ENCODE measurements at regions not wholly inside any gene's neighbourhood (a gene's known extent, or its start where the extent isn't known, plus 50 kb on each side); places are given as distances from the start of the nearest gene placed in this dataset.

DNA sequence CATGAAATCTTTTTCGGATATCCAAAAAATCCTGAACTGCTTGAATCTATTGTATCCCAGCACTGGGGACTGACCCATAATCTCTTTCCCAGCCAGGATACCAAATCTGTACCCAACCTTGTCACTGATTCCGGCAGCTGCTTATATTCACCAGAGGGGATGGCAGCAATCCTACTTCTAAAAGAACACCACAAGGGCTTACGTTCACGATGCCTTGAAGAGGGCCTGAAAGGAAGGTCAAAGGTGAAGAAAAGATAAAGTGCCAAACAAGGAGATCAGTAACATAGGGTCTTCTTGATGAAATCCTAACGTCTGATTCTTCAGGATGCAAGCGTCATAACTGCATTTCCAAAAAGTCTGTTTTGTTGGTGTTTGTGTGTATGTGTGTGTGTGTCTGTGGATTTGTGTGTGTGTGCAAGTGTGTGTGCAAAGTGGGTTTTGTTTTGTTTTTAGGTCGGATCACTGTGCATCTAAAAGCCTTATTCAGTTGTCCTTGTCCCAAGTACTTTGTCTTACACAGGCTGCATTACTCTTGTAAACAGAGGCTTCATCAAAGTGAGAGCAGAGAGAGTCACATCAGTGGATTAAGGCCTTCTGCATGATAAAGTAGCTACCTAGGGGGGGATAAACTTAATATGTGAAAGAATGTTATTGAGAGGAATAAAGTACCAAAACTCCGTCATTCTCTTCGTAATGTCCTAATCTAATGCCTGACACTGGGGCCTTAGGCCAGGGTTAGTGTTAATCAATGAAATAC is 179.3 kb downstream of the BARHL2 start:
- TF ChIP-seq, protein P1, sequence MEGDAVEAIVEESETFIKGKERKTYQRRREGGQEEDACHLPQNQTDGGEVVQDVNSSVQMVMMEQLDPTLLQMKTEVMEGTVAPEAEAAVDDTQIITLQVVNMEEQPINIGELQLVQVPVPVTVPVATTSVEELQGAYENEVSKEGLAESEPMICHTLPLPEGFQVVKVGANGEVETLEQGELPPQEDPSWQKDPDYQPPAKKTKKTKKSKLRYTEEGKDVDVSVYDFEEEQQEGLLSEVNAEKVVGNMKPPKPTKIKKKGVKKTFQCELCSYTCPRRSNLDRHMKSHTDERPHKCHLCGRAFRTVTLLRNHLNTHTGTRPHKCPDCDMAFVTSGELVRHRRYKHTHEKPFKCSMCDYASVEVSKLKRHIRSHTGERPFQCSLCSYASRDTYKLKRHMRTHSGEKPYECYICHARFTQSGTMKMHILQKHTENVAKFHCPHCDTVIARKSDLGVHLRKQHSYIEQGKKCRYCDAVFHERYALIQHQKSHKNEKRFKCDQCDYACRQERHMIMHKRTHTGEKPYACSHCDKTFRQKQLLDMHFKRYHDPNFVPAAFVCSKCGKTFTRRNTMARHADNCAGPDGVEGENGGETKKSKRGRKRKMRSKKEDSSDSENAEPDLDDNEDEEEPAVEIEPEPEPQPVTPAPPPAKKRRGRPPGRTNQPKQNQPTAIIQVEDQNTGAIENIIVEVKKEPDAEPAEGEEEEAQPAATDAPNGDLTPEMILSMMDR (IDR thresholded peaks at IDR 0.05; ENCODE audit: unreplicated experiment): no peak
- peaks cover 18% of the 10 kb centered on the region for H3K27me3 Mint-ChIP-seq (ENCODE audit: insufficient read depth, unreplicated experiment)
- H3K27ac Mint-ChIP-seq (ENCODE audit: low read depth, unreplicated experiment): no peak overlapping the region
- no peaks in the 10 kb centered on the region for H3K4me1 Mint-ChIP-seq (ENCODE audit: insufficient read depth, unreplicated experiment)
- no peaks in the 10 kb centered on the region for H3K9me3 Mint-ChIP-seq (ENCODE audit: unreplicated experiment)
- ChIA-PET CTCF (interaction anchor here (0.7 kb wide), 1 partner anchor 121 kb away, joined by 3 read pairs; no protein-coding TSS in a partner anchor), POLR2A (interaction anchor here (0.5 kb wide), 1 partner anchor 46 kb away, joined by 3 read pairs; no protein-coding TSS in a partner anchor)
- H3K4me3 Mint-ChIP-seq (ENCODE audit: unreplicated experiment): no peak overlapping the region
- BruUV-seq (replicated peaks): no TSS peak
- no peak for DNase-seq (ENCODE audit: unreplicated experiment)
- no peaks in the 10 kb centered on the region for H3K36me3 Mint-ChIP-seq (ENCODE audit: insufficient read depth, unreplicated experiment)
- intact Hi-C loops (cut with micrococcal nuclease): no loop called here

DNA sequence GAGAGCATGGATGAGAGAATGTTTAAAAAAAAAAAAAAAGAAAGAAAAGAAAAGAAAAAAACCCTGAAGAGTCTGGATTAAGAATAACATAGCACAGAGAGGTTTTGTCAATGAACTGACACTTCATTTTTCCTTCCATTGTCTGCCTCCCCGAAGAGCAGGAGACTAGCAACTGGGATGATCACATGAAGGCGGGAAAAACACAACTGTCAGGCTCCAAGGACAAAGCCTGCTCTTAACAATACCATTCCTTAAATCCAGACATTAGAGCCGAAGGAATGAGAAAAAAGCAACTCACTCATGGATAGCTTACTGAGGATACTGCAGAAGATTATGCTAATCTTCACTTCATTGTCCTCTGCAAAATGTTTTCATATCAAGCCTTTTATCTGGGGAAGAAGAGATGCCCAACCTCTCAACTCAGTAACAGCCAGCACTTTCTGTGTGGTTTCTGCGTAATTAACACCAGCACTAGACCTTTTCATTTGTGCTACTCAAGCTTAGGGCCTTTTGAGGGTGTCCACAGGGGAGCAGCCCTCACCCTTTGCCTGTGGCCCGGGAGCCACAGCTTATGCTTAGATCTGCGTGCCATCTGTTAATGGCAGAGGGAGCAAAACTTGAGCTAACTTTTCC is 182.3 kb downstream of the BARHL2 start:
- TF ChIP-seq, protein P1 (IDR thresholded peaks at IDR 0.05; ENCODE audit: unreplicated experiment): no peak
- H3K4me3 Mint-ChIP-seq (ENCODE audit: unreplicated experiment): no peak overlapping the region
- no peaks in the 10 kb centered on the region for H3K9me3 Mint-ChIP-seq (ENCODE audit: unreplicated experiment)
- intact Hi-C loops (cut with micrococcal nuclease): no loop called here
- no peaks in the 10 kb centered on the region for H3K4me1 Mint-ChIP-seq (ENCODE audit: insufficient read depth, unreplicated experiment)
- H3K27ac Mint-ChIP-seq (ENCODE audit: low read depth, unreplicated experiment): no peak overlapping the region
- H3K27me3 Mint-ChIP-seq (ENCODE audit: insufficient read depth, unreplicated experiment): peaks cover 18% of the 10 kb centered on the region
- no TSS peak for BruUV-seq (replicated peaks)
- DNase-seq (ENCODE audit: unreplicated experiment): no peak
- POLR2A ChIA-PET: interaction anchor here (1.4 kb wide), 1 partner anchor 9 kb away, joined by 3 read pairs; no protein-coding TSS in a partner anchor
- CTCF ChIA-PET: interaction anchor here (0.7 to 1.4 kb wide), 3 partner anchors 8 to 120 kb away, joined by 3 to 7 read pairs (median 3); no protein-coding TSS in a partner anchor
- no peaks in the 10 kb centered on the region for H3K36me3 Mint-ChIP-seq (ENCODE audit: insufficient read depth, unreplicated experiment)

DNA sequence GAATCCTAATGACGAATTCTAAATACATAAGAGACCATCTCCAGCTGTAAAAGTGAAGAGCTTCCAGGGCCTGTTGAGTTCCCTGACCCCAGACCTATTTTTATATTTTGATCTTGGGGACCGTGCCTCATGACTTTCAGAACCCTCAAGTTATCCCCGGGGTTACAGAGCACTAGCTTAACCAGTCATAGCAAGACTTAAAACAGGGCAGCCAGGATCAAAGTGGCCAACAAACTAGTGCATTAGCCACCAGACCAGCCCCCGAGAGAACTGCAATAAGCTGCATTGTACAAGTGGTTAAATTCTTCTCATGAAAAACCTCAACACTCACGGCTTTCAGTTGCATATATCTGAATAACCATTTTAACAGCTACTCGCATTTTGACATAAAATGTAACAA is 183.0 kb downstream of the BARHL2 start:
- Mint-ChIP-seq H3K27me3 (ENCODE audit: insufficient read depth, unreplicated experiment) (peaks cover 18% of the 10 kb centered on the region), H3K27ac (ENCODE audit: low read depth, unreplicated experiment) (no peak overlapping the region), H3K4me1 (ENCODE audit: insufficient read depth, unreplicated experiment) (no peaks in the 10 kb centered on the region), H3K36me3 (ENCODE audit: insufficient read depth, unreplicated experiment) (no peaks in the 10 kb centered on the region), H3K9me3 (ENCODE audit: unreplicated experiment) (no peaks in the 10 kb centered on the region), H3K4me3 (ENCODE audit: unreplicated experiment) (no peak overlapping the region)
- ChIA-PET POLR2A (interaction anchor here (1.4 kb wide), 1 partner anchor 9 kb away, joined by 3 read pairs; no protein-coding TSS in a partner anchor), CTCF (interaction anchor here (0.7 to 1.0 kb wide), 2 partner anchors 45 to 119 kb away, joined by 3 to 7 read pairs; no protein-coding TSS in a partner anchor)
- intact Hi-C loops (cut with micrococcal nuclease): no loop called here
- TF ChIP-seq, protein P1 (IDR thresholded peaks at IDR 0.05; ENCODE audit: unreplicated experiment): no peak
- no peak for DNase-seq (ENCODE audit: unreplicated experiment)
- no TSS peak for BruUV-seq (replicated peaks)

DNA sequence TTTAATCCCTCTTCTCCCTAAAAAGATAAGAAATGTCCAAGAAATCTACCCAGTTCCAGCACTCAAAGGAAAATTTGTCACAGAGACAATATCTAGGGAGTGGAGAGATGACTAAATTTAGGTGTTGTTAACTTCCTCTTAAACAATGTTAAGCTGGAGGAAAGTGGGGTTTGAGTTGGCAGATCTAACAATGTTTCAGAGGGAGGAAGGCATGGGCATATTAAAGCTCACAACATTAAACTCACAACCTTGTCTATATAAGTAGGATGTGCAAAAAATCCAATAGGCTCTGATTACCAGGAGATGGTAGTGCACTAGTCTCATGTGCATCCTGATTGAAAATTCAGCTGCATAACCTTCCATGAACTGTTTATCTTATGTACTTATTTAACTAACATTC is 190.1 kb downstream of the BARHL2 start:
- ChIA-PET CTCF (interaction anchor here (0.7 to 1.2 kb wide), 2 partner anchors 9 to 1820 kb away, joined by 3 read pairs; no protein-coding TSS in a partner anchor), POLR2A (no interaction called here)
- Mint-ChIP-seq H3K4me3 (ENCODE audit: unreplicated experiment) (no peak overlapping the region), H3K9me3 (ENCODE audit: unreplicated experiment) (peaks cover 7% of the 10 kb centered on the region), H3K4me1 (ENCODE audit: insufficient read depth, unreplicated experiment) (no peaks in the 10 kb centered on the region), H3K27ac (ENCODE audit: low read depth, unreplicated experiment) (no peak overlapping the region), H3K36me3 (ENCODE audit: insufficient read depth, unreplicated experiment) (no peaks in the 10 kb centered on the region), H3K27me3 (ENCODE audit: insufficient read depth, unreplicated experiment) (no peaks in the 10 kb centered on the region)
- no peak for DNase-seq (ENCODE audit: unreplicated experiment)
- TF ChIP-seq, protein P1 (IDR thresholded peaks at IDR 0.05; ENCODE audit: unreplicated experiment): no peak
- BruUV-seq (replicated peaks): no TSS peak
- intact Hi-C loops (cut with micrococcal nuclease): no loop called here

Measured in MCF 10A (cell line).